ENCODE measurements at regions not wholly inside any gene's neighbourhood (a gene's known extent, or its start where the extent isn't known, plus 50 kb on each side); places are given as distances from the start of the nearest gene placed in this dataset.

GRCh38 chr2:147223119-147223518 is 621.7 kb upstream of the ACVR2A start:
- intact Hi-C loops (cut with DNase I): no loop called here
- TF ChIP-seq CTCF (IDR thresholded peaks at IDR 0.05) (no peak), EP300 (IDR thresholded peaks at IDR 0.05) (no peak), POLR2A (IDR thresholded peaks at IDR 0.05) (no peak), POLR2AphosphoS5 (IDR thresholded peaks at IDR 0.05) (no peak)
- DNase-seq: no peak

GRCh38 chr2:147222506-147222905 is 622.3 kb upstream of the ACVR2A start:
- Histone ChIP-seq H3K27ac (no peak overlapping the region), H3K36me3 (no peaks in the 10 kb centered on the region), H3K4me1 (no peaks in the 10 kb centered on the region), H3K27me3 (no peaks in the 10 kb centered on the region), H3K9me3 (no peaks in the 10 kb centered on the region), H3K4me3 (no peak overlapping the region)
- intact Hi-C loops (cut with DNase I): no loop called here
- no peak for DNase-seq
- TF ChIP-seq CTCF (IDR thresholded peaks at IDR 0.05) (no peak), EP300 (IDR thresholded peaks at IDR 0.05) (no peak), POLR2AphosphoS5 (IDR thresholded peaks at IDR 0.05) (no peak)

More at GRCh38 chr2:147223119-147223518, 621.7 kb upstream of the ACVR2A start:
- no peaks in the 10 kb centered on the region for H3K36me3 ChIP-seq
- H3K27ac ChIP-seq: no peak overlapping the region
- no peaks in the 10 kb centered on the region for H3K27me3 ChIP-seq
- no peaks in the 10 kb centered on the region for H3K9me3 ChIP-seq
- H3K4me1 ChIP-seq: no peaks in the 10 kb centered on the region
- H3K4me3 ChIP-seq: no peak overlapping the region

- H3K4me1 ChIP-seq: no peaks in the 10 kb centered on the region
- DNase-seq: no peak
- no peaks in the 10 kb centered on the region for H3K27me3 ChIP-seq
- no peak overlapping the region for H3K4me3 ChIP-seq
- no peak overlapping the region for H3K27ac ChIP-seq
- 57 to 66% methylated on average over 2 of the region's 2 CpGs for WGBS, 2 donors
- H3K36me3 ChIP-seq: no peaks in the 10 kb centered on the region
- intact Hi-C loops (cut with DNase I): no loop called here
- no peak for TF ChIP-seq CTCF (IDR thresholded peaks at IDR 0.05)
- no peak for TF ChIP-seq EP300 (IDR thresholded peaks at IDR 0.05)
- H3K9me3 ChIP-seq: no peaks in the 10 kb centered on the region
Measured at GRCh38 chr2:147214914-147215313, 629.9 kb upstream of the ACVR2A start.

- Histone ChIP-seq H3K4me1 (no peaks in the 10 kb centered on the region), H3K36me3 (no peaks in the 10 kb centered on the region), H3K27me3 (no peaks in the 10 kb centered on the region), H3K27ac (no peak overlapping the region), H3K4me3 (no peak overlapping the region), H3K9me3 (no peaks in the 10 kb centered on the region)
- intact Hi-C loops (cut with DNase I): no loop called here
- TF ChIP-seq CTCF (IDR thresholded peaks at IDR 0.05) (no peak), EP300 (IDR thresholded peaks at IDR 0.05) (no peak), POLR2A (IDR thresholded peaks at IDR 0.05) (no peak), POLR2AphosphoS5 (IDR thresholded peaks at IDR 0.05) (no peak)
- DNase-seq: no peak
Measured at GRCh38 chr2:147211484-147211883, 633.3 kb upstream of the ACVR2A start.

GRCh38 chr2:147204102-147204501 is 640.7 kb upstream of the ACVR2A start:
- intact Hi-C loops (cut with DNase I): no loop called here
- no peaks in the 10 kb centered on the region for H3K27me3 ChIP-seq
- H3K9me3 ChIP-seq: no peaks in the 10 kb centered on the region
- no peaks in the 10 kb centered on the region for H3K4me1 ChIP-seq
- TF ChIP-seq POLR2A (IDR thresholded peaks at IDR 0.05): no peak
- no peak for DNase-seq
- H3K36me3 ChIP-seq: no peaks in the 10 kb centered on the region
- H3K4me3 ChIP-seq: no peak overlapping the region
- H3K27ac ChIP-seq: no peak overlapping the region

All from sigmoid colon (tissue), 6 donors.